GM06990 (cell line): ENCODE measurements at regions not wholly inside any gene's neighbourhood (a gene's known extent, or its start where the extent isn't known, plus 50 kb on each side); places are given as distances from the start of the nearest gene placed in this dataset.

Experiments
- DNase-seq: peaks from one replicate; pipeline ENCODE4 v3.0.0-alpha.2; 2011; ENCODE audit not compliant: insufficient read length; ENCODE audit errors: extremely low read depth
- H3K27me3 ChIP-seq: replicated peaks from 2 replicates; pipeline ENCODE4 v1.6.0; 2011; ENCODE audit warnings: low read length; ENCODE audit not compliant: control insufficient read depth, insufficient read depth
- H3K36me3 ChIP-seq: 2 replicates; pipeline ENCODE4 v1.5.1; 2011; ENCODE audit warnings: low read length; ENCODE audit not compliant: control insufficient read depth, insufficient read depth
- H3K4me3 ChIP-seq: replicated peaks from 2 replicates; pipeline ENCODE4 v1.5.1; 2011; ENCODE audit warnings: low read depth, mild to moderate bottlenecking, control low read depth, low read length
- TF ChIP-seq, protein P1 (sequence below): IDR thresholded peaks from 2 replicates; pipeline ENCODE4 v1.5.1; 2011; ENCODE audit warnings: low read length, control low read depth, mild to moderate bottlenecking, inconsistent platforms; ENCODE audit not compliant: insufficient read depth, poor library complexity, severe bottlenecking

DNA sequence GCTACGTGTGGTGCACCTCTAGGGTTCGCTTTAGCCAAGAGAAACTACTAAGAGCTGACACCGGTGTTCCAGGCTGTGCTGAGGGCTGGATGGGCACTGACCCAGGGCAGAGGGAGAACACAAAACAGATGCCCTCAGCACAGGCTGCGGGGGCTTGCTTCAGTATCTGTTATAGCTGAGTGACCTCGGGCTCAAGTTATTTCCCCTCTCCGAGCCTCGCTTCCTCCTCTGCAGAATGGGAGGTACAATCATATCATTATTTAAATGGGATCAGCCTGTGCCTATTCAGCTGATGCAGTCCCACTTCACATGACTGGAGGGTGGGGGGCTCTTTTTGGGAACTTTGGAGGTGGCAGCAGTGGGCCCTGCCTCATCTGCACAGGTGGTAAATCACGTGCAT is 156.1 kb upstream of the APCDD1 start:
- H3K27me3 ChIP-seq = peaks cover 1% of the 10 kb centered on the region
- no peak for DNase-seq
- TF ChIP-seq, protein P1, sequence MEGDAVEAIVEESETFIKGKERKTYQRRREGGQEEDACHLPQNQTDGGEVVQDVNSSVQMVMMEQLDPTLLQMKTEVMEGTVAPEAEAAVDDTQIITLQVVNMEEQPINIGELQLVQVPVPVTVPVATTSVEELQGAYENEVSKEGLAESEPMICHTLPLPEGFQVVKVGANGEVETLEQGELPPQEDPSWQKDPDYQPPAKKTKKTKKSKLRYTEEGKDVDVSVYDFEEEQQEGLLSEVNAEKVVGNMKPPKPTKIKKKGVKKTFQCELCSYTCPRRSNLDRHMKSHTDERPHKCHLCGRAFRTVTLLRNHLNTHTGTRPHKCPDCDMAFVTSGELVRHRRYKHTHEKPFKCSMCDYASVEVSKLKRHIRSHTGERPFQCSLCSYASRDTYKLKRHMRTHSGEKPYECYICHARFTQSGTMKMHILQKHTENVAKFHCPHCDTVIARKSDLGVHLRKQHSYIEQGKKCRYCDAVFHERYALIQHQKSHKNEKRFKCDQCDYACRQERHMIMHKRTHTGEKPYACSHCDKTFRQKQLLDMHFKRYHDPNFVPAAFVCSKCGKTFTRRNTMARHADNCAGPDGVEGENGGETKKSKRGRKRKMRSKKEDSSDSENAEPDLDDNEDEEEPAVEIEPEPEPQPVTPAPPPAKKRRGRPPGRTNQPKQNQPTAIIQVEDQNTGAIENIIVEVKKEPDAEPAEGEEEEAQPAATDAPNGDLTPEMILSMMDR = no peak
- H3K4me3 ChIP-seq = no peak overlapping the region
- no peaks in the 10 kb centered on the region for H3K36me3 ChIP-seq

DNA sequence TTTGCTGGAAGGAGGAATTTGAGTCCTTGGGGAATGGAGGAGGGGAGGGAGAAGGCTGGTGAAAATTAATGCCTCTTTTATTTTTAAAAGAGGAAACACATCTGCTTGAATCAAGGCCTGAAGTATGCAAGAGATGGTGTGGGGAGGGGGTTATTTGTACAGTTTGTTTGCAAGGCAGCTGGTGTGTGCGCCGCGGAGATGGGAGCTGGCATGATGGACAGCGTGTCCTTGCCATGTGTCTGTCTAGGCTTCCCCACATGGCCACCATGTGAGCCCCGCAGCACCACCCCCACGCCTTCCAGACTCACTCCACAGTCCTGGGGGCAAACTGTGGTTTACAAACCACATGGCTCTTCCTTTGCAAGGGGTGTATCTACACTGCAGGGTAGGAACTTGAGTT is 154.8 kb upstream of the APCDD1 start:
- TF ChIP-seq, protein P1 = no peak
- H3K27me3 ChIP-seq = peaks cover 1% of the 10 kb centered on the region
- no peaks in the 10 kb centered on the region for H3K36me3 ChIP-seq
- H3K4me3 ChIP-seq = no peak overlapping the region
- no peak for DNase-seq

DNA sequence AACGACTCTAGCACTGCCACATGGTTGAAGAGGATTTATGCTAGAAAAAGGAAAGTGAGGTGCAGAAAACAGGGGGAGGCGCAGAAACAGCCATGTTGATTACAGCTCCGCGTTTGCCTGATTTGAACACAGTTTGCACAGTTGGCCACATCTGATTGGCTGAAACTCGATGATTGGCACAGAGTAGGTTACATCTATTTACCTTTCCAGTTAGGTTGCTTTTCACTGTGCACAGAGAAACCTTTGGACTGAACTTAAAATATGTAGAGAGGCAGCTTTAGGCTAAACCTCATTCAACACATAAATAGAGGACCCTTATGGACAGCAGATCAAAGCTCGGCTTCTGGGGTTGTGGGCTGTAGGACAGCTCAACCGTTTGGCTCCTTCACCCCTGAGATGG is 153.7 kb upstream of the APCDD1 start:
- TF ChIP-seq, protein P1 = no peak
- Histone ChIP-seq H3K27me3 (peaks cover 1% of the 10 kb centered on the region), H3K36me3 (no peaks in the 10 kb centered on the region), H3K4me3 (no peak overlapping the region)
- no peak for DNase-seq

DNA sequence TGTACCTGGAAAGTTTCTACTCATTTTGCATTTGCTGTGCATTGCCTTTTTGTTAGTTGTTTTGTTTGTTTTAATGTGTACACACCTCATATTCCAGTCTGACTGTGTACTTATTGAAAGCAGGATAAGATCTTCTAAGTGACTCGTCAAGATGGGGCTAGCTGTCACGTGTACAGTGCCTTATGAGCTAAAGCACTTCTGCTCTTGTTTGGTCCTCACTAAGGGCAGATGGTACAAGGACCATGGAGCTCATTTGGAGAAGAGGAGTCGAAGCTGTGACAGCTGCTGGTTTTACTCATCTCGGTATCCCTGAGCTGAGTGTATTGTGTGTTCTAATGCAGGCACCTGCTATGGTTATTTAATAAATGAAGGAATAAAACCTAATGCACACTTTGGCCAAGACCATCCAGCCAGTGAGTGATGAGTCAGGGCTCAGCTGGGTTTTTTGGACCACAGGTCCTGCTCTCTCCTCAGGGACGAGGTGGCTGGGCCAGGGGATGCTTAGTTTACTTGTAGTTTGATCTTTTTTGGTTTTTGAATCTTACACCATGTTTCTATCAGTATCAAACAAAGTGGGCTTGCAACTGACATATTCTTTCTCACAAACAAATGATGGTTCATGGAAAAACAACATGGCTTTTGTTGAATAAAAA is 152.5 kb upstream of the APCDD1 start:
- Histone ChIP-seq H3K27me3 (no peaks in the 10 kb centered on the region; the same call in none of the 2 replicates), H3K36me3 (no peaks in the 10 kb centered on the region), H3K4me3 (no peak overlapping the region)
- TF ChIP-seq, protein P1 = no peak
- DNase-seq = no peak

DNA sequence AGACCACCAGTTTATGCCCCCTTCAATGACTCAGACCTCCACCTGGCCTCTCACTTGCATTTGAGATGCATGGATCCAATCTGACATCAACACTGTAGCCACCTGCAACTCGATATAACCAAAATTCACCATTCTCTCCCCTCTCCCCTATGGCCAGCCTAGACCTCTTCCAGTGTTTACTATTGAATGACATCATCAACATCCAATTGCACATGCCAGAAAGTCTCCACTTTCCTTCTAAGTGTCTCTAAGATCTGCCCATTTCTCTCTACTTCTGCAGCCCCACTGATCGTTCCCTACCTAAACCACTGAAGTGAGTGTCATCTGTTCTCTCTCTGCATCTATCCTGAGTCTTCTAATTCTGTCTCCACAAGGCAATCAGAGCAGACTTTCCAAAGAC is 151.3 kb upstream of the APCDD1 start:
- no peak for DNase-seq
- H3K36me3 ChIP-seq = no peaks in the 10 kb centered on the region
- no peaks in the 10 kb centered on the region; the same call in none of the 2 replicates for H3K27me3 ChIP-seq
- H3K4me3 ChIP-seq = no peak overlapping the region
- TF ChIP-seq, protein P1 = no peak

DNA sequence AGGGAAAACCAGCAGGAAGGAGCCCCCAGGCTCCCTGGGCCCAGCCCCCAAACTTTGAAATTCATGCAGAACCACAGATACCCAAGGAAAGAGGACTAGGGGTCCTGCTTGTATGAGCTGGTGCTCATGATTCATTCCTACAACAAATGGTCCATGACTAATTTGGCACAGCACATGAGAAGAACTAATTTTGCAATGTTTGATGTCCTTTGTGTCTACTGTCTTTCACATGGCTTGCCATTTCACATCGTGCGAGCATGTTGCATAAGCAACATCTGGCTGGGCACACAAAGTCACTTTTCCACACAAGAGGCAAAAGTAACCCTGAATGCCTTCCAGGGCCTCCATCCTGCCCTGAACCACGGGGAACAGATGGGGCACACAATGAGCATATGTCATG is 149.6 kb upstream of the APCDD1 start:
- H3K36me3 ChIP-seq = no peaks in the 10 kb centered on the region
- H3K4me3 ChIP-seq = no peak overlapping the region
- TF ChIP-seq, protein P1 = no peak
- no peaks in the 10 kb centered on the region; the same call in none of the 2 replicates for H3K27me3 ChIP-seq
- DNase-seq = no peak
